GM19372 (cell line): ENCODE measurements at regions not wholly inside any gene's neighbourhood (a gene's known extent, or its start where the extent isn't known, plus 50 kb on each side); places are given as distances from the start of the nearest gene placed in this dataset.

ENCODE experiments used
- ATAC-seq: cut with Tn5 transposase; IDR thresholded peaks from one replicate; pipeline ENCODE4 v1.9.1; 2021; ENCODE audit warnings: mild to moderate bottlenecking, low read depth, moderate library complexity; ENCODE audit not compliant: unreplicated experiment

GRCh38 chr6:4564801-4565271 lies 211.4 kb upstream of the CDYL start:
- no peak for ATAC-seq

- ATAC-seq = no peak
Observed at GRCh38 chr6:4563877-4564276, 212.3 kb upstream of the CDYL start.

- no peak for ATAC-seq
Observed at GRCh38 chr6:4563156-4563555, 213.0 kb upstream of the CDYL start.

- no peak for ATAC-seq
Observed at GRCh38 chr6:4561773-4562400, 214.3 kb upstream of the CDYL start.

DNA sequence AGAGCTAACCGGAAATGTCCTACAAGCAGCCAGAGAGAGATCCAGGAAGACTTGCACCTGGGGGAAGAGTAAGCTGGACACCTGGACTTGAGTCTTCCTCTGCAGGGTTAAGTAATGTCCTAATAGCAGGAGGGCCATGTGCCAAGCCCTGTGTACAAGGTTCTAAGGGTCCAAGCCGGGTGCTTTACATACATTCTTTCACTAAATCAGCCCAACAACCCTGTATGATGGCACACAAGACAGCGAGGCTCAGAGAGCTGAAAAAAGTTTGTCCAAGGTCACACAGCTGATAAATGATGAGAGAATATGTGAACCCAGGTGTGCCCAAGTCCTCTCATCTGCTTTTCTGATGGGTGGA lies 215.1 kb upstream of the CDYL start:
- ATAC-seq = no peak

DNA sequence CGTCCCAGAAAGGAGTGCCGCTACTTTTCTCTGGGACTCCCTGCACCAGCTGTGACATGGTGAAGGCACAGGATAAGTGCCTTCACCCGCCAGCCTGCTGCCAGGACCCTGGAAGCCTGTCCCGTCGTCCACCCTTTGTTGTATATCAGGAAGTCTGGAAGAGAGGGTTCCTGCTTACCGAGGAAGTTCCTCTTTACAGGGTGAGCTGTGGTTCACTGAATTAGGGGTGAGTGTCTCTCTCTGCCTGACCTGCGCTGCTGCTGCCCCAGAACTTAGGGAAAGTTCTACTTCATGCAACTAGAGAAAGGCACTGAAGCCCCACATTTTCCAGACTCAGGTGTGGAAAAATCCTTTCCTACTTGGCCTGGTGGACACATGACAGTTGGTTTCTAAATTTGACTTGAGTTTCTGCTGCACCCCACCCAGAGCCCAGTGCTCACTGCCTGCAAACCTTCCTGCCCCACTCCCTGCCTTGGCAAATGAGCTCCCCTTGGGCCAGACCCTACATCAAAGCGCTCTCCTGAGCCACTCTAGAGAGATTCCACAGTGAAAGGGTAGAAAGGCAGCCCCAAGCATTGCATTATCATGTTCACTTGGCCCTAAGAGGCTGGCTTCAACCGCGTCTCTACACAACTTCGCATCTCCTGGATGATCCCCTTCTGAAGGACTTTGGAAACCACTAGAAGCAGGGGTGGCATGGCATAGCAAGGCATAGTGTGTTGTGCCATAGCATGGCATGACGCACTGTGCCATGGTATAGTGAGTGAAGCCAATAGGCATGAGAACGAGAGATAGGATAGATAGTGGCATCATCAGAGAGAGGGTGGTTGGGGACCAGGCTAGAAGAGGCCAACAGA lies 215.8 kb upstream of the CDYL start:
- no peak for ATAC-seq

DNA sequence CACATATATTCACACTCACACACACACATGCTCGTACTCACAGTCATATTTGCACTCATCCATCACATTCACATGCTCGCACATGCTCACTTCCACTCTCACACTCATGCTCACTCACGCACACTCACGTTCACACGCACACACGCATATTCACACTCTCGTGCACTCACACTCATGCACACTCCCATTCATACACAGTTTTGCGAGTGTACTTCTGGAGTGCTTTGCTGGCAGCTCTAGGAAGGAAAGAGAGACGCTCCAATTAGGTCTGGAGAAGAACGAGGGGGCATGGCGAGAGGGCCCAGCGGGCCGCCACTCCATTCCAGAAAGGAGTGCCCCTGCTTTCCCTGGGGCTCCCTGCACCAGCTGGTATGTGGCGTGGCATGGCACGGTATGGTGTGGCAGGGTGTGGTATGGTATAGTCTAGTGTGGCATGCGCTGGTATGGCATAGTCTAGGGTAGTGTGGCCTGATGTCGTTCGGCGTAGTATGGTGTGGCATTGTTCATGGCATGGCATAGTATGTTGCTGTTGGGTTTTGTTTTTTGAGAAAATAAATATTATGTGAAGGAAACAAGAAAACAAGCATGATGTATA lies 216.8 kb upstream of the CDYL start:
- no peak for ATAC-seq

DNA sequence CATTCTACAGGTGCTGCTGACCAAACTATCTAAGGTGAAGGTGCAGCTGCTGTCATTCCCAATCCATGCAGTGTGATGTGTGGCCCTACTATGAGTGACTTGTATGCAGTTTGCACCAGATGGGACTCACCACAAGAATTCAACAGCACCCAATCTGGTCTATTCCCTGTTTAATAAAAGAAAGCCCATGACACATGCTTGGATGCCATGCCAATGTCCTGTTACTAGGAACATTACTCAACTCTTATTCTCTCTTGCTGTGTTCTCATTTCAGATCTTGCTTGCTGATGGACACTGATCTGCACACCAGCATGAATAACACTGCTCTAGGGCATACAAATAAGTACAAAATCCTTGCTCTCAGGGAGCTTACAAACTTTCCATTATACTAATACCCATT lies 221.6 kb upstream of the CDYL start:
- no peak for ATAC-seq

- ATAC-seq = no peak
Observed at GRCh38 chr6:4553387-4553786, 222.8 kb upstream of the CDYL start.

- no peak for ATAC-seq
Observed at GRCh38 chr6:4550227-4550597, 226.0 kb upstream of the CDYL start.

DNA sequence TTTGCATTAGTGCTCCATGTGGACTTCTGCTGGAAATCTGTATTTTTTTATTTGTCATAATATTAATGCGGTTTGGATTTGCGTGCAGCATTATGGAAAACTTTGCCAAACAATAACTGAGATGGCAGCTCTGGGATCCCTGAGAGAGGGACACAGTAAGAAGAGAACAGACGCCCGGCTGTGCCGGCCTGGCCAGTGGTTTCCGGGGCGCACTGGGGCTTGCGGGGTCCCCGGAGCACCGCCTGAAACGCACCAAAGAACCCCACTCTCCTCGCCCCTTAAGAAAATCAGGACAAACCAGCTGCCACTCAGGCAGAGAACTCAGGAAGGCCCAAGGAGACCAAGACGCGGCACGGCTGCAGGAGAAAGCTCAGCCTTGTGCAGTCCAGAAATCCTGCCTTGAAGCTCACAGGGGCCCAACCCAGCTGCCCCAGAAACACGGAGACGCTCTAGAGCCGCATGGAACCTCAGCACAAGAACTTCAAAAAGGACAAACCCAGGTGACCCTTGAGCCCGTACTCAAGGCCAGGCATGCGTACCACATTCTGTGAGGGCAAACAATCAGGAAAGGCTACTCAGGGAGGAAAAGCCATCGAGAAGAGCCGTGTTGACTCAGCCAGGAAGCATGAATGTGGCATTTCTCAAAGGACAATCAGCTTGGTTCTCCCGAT lies 226.5 kb upstream of the CDYL start:
- ATAC-seq = no peak

GRCh38 chr6:4545893-4546292 lies 230.3 kb upstream of the CDYL start:
- no peak for ATAC-seq

DNA sequence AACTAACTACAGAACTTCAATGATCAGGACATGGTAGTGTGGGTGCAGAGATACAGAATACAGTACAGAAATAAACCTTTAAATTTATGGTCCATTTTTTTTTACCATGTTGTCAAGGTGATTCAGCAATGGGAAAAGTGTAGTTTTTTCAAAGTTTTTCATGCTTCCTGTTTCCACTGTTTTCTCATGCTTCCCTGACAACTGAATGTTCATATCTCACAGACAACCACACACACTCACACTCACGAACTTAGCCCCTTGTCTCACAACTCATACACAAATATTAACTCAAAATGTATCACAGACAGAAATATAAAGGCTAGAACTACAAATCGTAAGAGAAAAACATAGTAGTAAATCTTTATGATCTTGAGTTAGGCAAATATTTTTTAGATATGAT lies 232.6 kb upstream of the CDYL start:
- ATAC-seq = no peak

DNA sequence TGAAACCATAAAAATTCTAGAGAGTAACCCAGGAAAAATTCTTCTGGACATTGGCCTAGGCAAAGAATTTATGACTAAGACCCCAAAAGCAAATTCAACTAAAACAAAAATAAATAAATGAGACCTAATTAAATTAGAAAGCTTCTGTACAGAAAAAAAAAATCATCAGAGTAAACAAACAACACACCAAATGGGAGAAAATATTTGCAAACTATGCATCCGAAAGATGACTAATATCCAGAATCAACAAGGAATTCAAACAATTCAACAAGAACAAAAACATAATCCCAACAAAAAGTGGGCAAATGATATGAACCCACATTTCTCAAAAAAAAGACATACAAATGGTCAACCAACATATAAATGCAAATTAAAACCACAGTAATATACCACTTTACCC lies 242.6 kb upstream of the CDYL start:
- ATAC-seq = no peak

DNA sequence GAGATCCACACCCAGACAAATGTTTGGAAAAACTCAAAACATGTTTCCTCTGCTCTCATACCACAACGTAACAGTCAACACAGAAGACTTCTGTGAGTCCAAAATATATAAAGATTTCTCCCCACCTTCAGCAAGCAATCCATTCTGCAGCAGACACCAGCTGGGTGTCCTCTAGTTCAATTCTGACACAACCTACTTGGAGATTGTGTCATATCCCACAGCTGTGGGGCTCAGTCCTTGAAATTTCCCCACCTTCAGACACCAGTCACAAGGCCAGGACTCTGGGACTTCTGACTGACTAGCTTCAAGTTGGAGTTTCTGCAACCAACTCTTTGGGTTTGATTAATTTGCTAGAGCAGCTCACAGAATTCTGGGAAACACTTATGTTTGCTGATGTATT lies 244.8 kb upstream of the CDYL start:
- ATAC-seq = no peak

DNA sequence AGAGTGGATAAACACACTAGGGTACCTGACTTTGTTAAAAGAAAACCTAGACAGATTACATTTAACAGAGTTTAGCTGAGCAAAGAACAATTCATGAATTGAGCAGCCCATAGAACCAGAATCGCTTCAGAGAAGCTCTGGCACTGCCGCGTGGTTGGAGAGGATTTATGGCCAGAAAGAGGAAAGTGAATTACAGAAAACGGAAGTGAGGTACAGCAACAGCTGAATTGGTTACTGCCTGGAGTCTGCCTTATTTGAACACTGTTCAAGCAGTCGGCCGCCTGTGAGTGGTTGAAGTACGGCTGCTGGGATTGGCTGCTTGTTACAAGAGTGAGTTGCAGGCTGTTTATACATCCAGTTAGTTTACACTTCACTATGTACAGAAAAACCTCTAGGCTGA lies 253.8 kb upstream of the CDYL start:
- no peak for ATAC-seq

DNA sequence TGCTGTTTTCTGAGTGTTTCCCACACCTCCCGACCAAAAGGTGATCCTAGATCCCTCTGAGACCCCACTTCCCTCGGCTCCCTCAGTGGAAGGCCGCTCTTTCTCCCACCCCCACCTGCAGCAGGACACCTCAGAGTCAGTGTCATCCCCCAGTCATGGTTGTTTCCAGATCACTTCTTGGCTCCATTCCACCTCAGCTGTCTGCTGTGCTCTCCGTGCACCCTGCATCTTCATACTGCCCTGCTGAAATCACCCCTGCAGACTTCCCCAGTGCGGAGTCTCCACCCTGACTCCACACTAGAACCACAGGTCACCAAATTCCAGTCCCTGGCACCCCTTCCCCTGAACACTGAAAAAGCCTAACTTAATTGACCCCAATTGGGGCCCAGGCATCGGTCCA lies 255.1 kb upstream of the CDYL start:
- no peak for ATAC-seq

GRCh38 chr6:4518506-4518905 lies 257.7 kb upstream of the CDYL start:
- ATAC-seq = no peak

DNA sequence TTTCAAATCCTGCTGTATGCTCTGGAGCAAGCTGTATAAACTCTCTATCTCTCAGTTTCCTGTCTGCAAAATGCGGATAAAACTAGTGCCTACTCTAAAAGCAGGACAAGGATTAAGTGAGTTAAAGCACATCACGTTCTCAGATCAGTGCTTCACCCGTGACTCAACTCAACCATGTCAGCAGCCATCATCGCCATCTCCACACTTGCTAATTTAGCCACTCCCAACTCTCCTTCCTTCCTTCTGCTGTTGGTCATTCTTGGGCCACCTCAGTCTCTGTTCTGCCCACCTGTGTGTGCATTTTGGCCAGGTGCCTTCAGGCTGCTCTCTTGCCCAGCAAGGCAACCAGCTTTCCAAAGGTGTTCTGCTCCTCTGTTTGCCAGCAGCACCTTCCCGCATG lies 260.0 kb upstream of the CDYL start:
- no peak for ATAC-seq

- ATAC-seq = no peak
Observed at GRCh38 chr6:4513561-4513960, 262.6 kb upstream of the CDYL start.

GRCh38 chr6:4512051-4512471 lies 264.1 kb upstream of the CDYL start:
- ATAC-seq = no peak
